ENCODE measurements at regions not wholly inside any gene's neighbourhood (a gene's known extent, or its start where the extent isn't known, plus 50 kb on each side); places are given as distances from the start of the nearest gene placed in this dataset.
"Not testable (repeated sequence)": the region's sequence is repeated elsewhere in the genome, so short reads cannot be mapped to it uniquely, and the experiment has no call there.

DNA sequence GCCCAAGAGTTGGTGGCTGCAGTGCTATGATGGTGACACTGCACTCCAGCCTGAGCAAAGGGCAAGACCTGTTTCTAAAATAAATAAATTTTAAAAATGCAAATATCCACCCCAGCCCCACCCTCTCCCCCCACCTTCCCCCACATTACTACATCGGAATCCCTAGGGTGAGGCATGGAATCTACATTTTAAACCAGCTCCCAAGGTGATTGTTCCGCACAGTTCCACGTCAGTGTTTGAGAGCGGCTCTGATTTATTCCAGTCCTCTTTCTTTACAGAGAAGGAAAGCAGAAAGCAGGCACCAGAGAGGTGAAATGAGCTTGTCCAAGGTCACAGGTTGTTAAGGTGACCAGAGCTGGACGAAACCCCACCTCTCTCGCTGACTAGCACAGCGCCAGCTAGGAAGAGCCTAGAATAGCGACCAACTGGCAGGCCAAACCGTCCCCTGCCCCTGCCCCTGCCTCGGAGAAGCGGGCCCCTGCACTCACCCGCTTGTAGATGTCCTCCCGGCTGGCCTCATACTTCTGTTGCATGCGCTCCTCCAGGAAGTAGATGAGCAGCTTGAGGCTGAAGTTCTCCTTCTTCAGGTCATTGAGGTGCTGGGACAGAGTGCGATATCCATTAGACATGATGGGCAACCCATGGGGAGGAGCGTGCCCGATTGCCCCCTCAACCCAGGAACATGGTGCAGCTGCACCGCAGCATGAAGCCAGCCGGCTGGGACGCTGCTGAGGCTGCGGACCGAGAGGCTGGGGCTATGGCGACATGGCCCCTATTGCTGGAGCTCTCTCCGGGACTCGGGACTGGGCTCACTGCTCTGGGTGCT lies 103.7 kb upstream of the NBPF26 start:
- DNase-seq, result not testable (repeated sequence)

DNA sequence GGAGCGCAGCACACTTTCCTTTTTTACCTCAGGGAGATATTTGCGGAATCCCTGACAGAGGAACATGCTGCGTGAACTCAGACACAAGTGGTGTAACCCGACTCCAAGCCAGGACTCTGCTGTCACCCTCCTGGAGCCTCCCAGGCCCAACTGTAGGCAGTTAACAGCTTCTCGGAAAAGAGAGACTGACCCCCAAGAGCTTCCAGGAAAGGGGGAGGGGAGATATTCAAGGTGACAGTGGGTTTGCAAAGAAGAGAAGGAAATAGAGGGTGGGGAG lies 103.1 kb upstream of the NBPF26 start:
- not testable (repeated sequence) for DNase-seq

DNA sequence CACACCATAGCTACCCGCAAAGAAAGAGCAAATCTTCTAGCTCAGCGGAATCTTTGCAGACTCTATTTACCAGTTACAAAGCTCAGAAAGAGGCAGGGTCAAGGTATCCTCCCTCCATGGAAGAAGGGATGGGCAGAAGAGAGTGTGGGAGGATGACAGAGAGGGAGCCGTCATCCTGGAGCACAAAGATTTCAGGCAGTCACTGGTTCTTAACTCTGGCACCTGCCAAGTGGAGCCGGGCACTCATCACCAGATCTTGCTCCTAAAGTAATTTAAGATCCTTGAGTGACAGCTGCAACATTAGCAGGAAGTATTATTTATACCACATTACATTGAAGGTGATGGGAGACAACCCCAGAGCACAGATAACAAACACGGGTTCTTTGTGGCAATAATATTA lies 102.5 kb upstream of the NBPF26 start:
- not testable (repeated sequence) for DNase-seq

GRCh38 chr1:120623539-120623938 lies 100.2 kb upstream of the NBPF26 start:
- DNase-seq, result not testable (repeated sequence)

DNA sequence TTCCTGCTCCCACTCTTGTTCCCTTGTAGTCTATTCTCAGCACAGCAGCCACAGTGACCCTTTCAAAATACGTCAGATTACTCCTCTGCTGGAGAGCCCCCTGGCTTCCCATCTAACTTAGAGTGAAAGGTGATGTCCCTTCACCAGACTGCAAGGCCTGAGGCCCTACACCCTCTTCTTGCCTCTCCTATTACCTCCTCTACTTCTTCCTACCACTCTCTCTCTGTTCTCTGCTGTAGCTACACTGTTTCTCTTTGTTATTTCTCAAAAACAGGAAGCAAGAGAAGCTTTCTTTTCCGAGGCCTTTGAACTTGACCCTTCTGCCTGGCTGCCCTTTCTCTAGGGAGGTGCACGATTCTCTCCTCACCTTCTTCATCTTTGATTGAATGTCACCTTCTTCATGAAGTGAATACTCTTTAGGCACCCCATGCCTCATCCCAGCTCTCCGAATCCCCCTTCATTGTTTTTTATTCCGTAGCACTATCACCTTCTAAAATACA lies 99.1 kb upstream of the NBPF26 start:
- DNase-seq, result not testable (repeated sequence)

DNA sequence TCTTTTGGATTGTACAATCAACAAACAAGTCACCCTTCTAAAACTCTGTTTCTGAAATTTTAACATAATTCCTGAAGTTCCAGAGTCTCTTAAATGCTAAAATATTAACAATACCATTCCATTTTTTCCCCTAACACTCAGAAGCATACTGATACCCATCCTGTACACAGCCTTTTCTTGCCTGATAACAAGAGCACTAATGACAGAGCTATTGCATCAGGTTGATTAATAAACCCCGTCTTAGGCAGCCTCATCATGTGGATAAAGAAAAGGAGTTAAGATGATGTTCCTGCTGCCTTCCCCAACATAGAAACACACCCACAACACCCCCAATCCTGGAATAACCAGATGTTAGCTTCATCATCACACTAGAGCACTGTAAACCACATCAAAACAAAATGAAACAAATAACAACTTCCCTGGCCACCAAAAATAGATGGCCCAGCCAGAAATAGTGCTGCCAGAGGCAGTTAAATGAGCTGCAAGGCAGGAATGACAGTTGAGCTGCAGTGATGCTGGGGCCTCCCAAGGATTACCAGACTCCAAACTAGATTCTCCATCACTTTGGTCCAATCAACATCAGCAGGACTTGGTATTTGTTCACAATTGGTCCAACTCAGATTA lies 93.8 kb upstream of the NBPF26 start:
- DNase-seq, result not testable (repeated sequence)

DNA sequence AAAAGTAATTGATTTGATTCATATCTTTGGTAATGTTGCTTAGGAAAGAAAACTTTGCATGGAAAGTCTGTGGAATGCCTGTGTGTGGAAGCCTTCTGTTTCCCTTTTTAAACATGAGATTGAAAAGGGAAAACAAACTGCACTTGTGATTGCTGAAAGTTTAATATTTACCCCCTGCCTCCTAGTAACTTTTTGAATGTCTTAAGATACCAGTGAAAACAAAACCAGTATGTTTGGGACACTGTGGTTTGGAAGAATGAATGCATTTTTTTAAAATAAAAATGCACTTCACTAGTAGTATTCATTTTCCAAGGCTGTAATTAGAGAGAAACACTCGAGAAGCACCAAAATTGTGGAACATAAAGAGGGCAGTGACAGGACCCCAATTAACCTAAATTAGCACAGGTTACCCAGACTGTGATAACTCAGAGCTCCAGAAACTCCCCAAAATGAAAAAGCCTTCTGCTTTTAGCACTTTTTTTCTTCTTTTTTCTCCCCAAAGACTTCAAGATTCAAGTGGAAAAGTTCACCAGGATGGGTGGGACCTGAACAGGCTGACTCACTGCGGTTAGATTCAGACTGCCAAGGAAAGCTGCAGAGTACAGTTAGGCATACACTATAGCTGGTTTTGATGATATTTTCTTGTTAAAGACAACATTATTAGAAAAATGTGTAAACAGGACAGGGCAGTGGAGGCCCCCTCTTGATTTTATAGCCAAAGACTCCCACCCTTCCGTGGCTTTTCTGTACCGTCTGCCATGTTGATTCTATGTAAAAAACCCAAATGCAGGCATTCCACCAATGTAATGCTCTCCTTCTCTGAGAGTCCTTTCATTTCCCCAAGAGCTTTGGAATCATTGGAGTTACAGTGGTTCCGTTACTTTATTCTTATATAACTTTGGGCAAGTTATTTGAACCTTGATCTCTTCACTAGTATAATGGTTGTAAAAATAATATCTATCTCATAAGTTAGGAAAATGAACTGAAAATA lies 88.6 kb upstream of the NBPF26 start:
- not testable (repeated sequence) for DNase-seq

- DNase-seq, result not testable (repeated sequence)
These were observed 83.3 kb upstream of the NBPF26 start for GRCh38 chr1:120640261-120641013.

DNA sequence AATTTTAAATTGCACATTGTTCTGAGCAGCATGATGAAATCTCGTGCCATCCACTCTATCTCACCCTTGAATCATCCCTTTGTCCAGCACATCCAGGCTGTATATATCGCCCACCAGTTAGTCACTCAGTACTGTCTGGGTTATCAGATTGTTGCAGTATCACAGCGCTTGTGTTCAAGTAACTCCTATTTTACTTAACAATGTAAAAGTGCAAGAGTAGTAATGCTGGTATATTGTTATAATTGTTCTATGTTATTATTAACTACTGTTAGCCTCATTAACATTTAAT lies 82.8 kb upstream of the NBPF26 start:
- DNase-seq, result not testable (repeated sequence)

DNA sequence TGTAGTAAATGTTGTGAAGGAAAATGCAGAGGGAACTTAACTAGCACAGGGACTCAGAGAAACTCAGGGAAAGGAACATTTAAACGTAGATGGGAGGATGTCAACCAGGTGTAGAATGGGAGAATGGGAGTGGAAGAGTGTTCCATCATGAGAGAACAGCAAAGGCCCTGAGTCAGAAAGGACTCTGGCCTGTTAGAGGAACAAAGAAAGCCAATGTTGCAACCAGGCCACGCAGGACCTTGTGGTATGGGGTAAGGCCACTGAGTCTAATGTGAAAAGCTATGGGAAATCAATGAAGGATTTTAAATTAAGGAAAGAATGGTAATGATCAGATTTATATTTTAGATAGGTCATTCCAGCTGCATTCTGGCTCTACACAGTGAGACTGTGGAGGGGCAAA lies 76.6 kb upstream of the NBPF26 start:
- DNase-seq, result not testable (repeated sequence)

- not testable (repeated sequence) for DNase-seq
These were observed 74.7 kb upstream of the NBPF26 start for GRCh38 chr1:120648915-120649623.

- DNase-seq, result not testable (repeated sequence)
These were observed 74.0 kb upstream of the NBPF26 start for GRCh38 chr1:120649730-120650129.

- DNase-seq, result not testable (repeated sequence)
These were observed 69.6 kb upstream of the NBPF26 start for GRCh38 chr1:120654114-120654513.

DNA sequence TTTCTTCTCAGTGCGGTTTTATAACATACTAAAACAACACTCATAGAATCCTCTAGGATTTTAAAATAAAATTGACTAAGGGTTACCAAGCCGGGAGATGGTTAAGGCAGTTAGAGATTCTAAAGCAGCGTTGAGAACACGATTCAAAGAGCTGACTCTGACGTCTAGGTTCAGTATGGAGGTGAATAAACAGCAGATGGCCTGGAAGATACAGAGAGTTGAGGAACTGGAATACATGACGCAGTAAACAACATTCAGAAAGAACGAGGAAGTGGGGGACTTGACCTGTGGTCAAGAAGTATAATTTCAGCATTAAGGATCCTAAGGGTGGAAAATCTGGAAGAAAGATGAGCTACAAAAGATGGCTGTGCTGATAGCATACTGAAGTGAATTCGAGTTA lies 68.4 kb upstream of the NBPF26 start:
- DNase-seq, result not testable (repeated sequence)

DNA sequence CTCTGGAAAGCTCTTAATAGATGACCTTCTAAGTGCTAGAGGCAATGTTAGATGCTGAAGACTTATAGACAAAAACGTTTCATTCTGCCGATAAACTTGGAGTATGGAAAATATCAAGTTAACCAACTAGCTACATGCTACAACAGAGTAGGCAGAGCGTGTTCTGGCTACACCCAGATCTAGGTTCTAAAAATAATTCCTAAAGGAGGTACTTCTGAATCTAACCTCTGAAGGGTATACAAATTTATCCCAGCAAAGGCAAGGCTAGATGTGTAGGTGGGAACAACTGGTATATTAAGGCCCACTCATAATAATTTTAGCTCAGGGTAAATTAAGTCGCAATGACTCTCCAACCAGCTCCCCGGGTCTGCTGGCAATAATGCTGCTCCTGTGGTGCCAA lies 67.6 kb upstream of the NBPF26 start:
- DNase-seq, result not testable (repeated sequence)

DNA sequence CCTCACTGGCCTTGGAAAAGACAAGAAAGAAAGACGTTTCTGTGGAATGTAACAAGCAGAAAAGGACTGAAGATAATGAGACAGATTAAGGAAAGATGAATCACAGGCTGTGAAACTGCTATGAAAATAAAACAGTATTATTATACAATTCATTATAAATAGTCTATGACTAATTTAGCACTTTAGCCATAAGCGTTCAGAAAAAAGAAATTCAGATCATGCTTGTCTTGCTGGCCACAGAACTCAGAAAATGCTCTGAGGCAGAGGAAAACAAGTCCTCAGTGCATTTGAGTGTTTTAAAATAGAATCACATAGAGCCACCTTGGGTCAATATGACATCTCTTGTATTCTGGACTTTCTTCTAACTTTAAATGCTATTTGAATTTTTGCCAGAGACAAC lies 65.9 kb upstream of the NBPF26 start:
- not testable (repeated sequence) for DNase-seq

DNA sequence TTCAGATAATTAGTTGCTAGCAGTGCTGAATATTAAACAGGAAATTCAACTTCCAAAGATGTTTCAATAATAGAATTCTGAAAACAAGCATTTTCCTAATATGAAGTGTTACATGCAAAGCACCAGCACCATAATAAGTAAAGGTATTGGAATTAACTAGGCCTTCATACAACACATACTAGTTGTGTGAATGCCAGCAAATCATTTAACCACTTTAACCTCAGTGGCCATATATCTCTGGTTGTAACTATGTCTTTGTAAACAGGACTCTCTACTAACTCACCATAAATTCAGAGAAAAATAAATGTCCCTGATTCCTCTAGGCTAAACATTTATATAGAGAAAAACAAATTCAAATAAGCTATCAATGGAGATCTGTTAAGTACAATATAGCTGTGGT lies 65.1 kb upstream of the NBPF26 start:
- not testable (repeated sequence) for DNase-seq

DNA sequence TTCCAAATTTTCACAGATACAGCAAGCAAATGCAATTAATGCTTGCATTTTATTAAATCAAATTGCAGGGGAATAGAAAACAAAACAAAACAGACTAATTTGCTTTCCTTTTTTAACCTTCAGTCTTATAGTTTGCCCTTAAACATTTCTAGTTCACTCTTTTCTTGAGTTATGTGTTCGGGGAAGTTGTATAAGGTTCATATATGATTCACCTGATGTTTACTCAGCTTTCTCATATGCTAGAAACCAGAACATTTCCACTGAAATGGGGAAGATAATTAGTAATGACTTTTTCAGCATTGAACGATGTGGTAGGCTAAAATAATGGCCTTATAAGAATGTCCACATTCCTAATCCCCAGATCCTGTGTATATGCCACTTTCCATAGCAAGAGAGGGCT lies 64.6 kb upstream of the NBPF26 start:
- DNase-seq, result not testable (repeated sequence)

- not testable (repeated sequence) for DNase-seq
These were observed 59.1 kb upstream of the NBPF26 start for GRCh38 chr1:120664376-120665249.

- not testable (repeated sequence) for DNase-seq
These were observed 58.5 kb upstream of the NBPF26 start for GRCh38 chr1:120665250-120665577.

DNA sequence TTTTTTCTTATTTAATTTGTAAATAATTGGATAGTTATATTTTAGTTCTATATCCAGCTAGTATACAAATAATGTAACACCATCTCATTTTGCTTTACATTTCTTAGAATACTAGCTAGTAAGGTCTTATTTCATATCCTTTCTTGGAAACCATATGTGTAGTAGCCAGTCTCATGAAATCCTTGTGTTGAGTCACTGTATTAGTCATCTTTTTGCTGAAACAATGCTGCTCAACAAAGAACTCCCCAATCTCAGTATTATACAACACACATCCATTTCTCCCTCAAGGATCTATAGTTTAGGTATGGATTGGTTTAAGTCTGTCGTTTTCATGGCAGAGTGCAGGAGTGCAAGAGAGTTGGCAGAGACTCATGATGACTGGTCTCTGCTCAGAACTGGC lies 55.6 kb upstream of the NBPF26 start:
- not testable (repeated sequence) for DNase-seq

All from HCEC 1CT (cell line).